ENCODE measurements at regions not wholly inside any gene's neighbourhood (a gene's known extent, or its start where the extent isn't known, plus 50 kb on each side); places are given as distances from the start of the nearest gene placed in this dataset.

- no peak for DNase-seq
Measured at GRCh38 chrX:145631461-145631951, 186.1 kb upstream of the SLITRK2 start.

- DNase-seq, result no peak
Measured at GRCh38 chrX:145654486-145654885, 163.1 kb upstream of the SLITRK2 start.

GRCh38 chrX:145673841-145674240 is 143.8 kb upstream of the SLITRK2 start:
- no peak for DNase-seq

GRCh38 chrX:145677109-145677817 is 140.4 kb upstream of the SLITRK2 start:
- no peak for DNase-seq

- DNase-seq, result no peak
Measured at GRCh38 chrX:145682518-145683298, 134.9 kb upstream of the SLITRK2 start.

GRCh38 chrX:145687146-145687545 is 130.5 kb upstream of the SLITRK2 start:
- no peak for DNase-seq

GRCh38 chrX:145687707-145688106 is 129.9 kb upstream of the SLITRK2 start:
- no peak for DNase-seq

- DNase-seq, result no peak
Measured at GRCh38 chrX:145694048-145694447, 123.6 kb upstream of the SLITRK2 start.

GRCh38 chrX:145715641-145716138 is 101.9 kb upstream of the SLITRK2 start:
- no peak for DNase-seq

GRCh38 chrX:145716226-145716625 is 101.4 kb upstream of the SLITRK2 start:
- no peak for DNase-seq

- DNase-seq, result no peak
Measured at GRCh38 chrX:145727476-145727875, 90.2 kb upstream of the SLITRK2 start.

- DNase-seq, result no peak
Measured at GRCh38 chrX:145729635-145730034, 88.0 kb upstream of the SLITRK2 start.

GRCh38 chrX:145735036-145735435 is 82.6 kb upstream of the SLITRK2 start:
- DNase-seq, result no peak

- no peak for DNase-seq
Measured at GRCh38 chrX:145751943-145752342, 65.7 kb upstream of the SLITRK2 start.

Data from NCI-H1092 treated with DMSO at 0.1 percent for 48 hours (cell line).